ENCODE measurements at regions not wholly inside any gene's neighbourhood (a gene's known extent, or its start where the extent isn't known, plus 50 kb on each side); places are given as distances from the start of the nearest gene placed in this dataset.

DNA sequence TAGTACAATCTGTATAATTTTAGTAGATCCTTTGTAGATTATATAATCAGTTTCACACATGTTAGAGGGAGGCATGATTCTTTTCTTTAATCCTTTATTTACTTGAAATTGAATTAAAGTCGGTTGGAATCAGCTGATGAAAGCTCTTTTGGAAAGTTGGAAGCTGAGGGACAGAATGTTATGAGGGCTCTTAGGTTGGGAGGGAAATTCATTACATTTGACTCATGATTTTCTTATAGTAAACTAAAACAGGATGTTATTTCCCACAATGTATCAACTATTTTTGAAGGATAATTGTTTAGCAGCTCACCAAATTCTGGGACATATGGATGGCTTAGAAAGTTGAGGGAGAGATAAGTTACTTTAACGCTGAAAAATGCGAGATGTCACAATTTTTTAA lies 52.7 kb upstream of the TMEFF2 start:
- no peaks in the 10 kb centered on the region for H3K36me3 ChIP-seq (ENCODE audit: control insufficient read depth in 2 of 2, insufficient read depth in 2 of 2, low read length in 1 of 2)
- FAIRE-seq: no peak
- H4K20me1 ChIP-seq (ENCODE audit: control insufficient read depth, insufficient read depth): no peaks in the 10 kb centered on the region

More for the DNA sequence above, 52.7 kb upstream of the TMEFF2 start:
- Histone ChIP-seq H3K27ac (ENCODE audit: control insufficient read depth, insufficient read depth) (no peak overlapping the region), H3K79me2 (ENCODE audit: control insufficient read depth, insufficient read depth, low read length) (no peaks in the 10 kb centered on the region), H3K4me3 (no peak overlapping the region), H3K9ac (ENCODE audit: control insufficient read depth, insufficient read depth, low read length) (no peak overlapping the region), H3K4me2 (ENCODE audit: control insufficient read depth, insufficient read depth) (no peak overlapping the region), H2AFZ (ENCODE audit: control insufficient read depth, low read depth, low read length) (no peak overlapping the region), H3K4me1 (ENCODE audit: control insufficient read depth, insufficient read depth, low read length) (no peaks in the 10 kb centered on the region), H3K27me3 (replicated peaks in 1 of 2; ENCODE audit: control insufficient read depth in 2 of 2, insufficient read depth in 2 of 2, low read length in 1 of 2) (no peaks in the 10 kb centered on the region), H3K9me3 (replicated peaks; ENCODE audit: control insufficient read depth, insufficient read depth, low read length) (no peaks in the 10 kb centered on the region)
- ChIA-PET SMC1A (ENCODE audit: uncharacterized antibody, unreplicated experiment) (no interaction called here), CTCF (no interaction called here), POLR2A (no interaction called here), RAD21 (ENCODE audit: unreplicated experiment) (no interaction called here)
- 31% methylated on average over 3 of the region's 3 CpGs for WGBS (ENCODE audit: insufficient coverage, insufficient replicate concordance, low lambda C conversion rate, missing lambda C conversion rate)
- in situ Hi-C loops (cut with MboI) (no loop called here), intact Hi-C loops (cut with micrococcal nuclease; ENCODE audit: unreplicated experiment) (no loop called here)
- TF ChIP-seq ZBTB11 (CRISPR knock-in tag; IDR thresholded peaks at IDR 0.05) (no peak), MAX (IDR thresholded peaks at IDR 0.05; ENCODE audit: low read depth, low read length) (no peak), RUNX3 (IDR thresholded peaks at IDR 0.05; ENCODE audit: low read length) (no peak)
- DNase-seq (ENCODE audit: low read depth, low spot score): no peak
- no peak for ATAC-seq
- BruUV-seq (replicated peaks): no TSS peak

Measured in GM12878 (cell line).